NK-92 treated with Interleukin-12 subunit alpha and Interleukin-12 subunit beta, amount 100 ng/mL, for 24 hours (cell line): ENCODE measurements at regions not wholly inside any gene's neighbourhood (a gene's known extent, or its start where the extent isn't known, plus 50 kb on each side); places are given as distances from the start of the nearest gene placed in this dataset.

ENCODE experiments used
- DNase-seq: peaks from one replicate; lab custom pipeline; 2025; lab: John Stamatoyannopoulos, UW

GRCh38 chr17:79150035-79150733, 75.6 kb downstream of the ENGASE start:
- DNase-seq = no peak

- DNase-seq = no peak
These were observed 74.0 kb downstream of the ENGASE start for GRCh38 chr17:79148584-79148983.

GRCh38 chr17:79147746-79148506, 73.3 kb downstream of the ENGASE start:
- no peak for DNase-seq

- DNase-seq = no peak
These were observed 71.9 kb downstream of the ENGASE start for GRCh38 chr17:79146562-79146961.

- no peak for DNase-seq
These were observed 70.9 kb downstream of the ENGASE start for GRCh38 chr17:79145548-79145947.

GRCh38 chr17:79144133-79144532, 69.5 kb downstream of the ENGASE start:
- DNase-seq = no peak

GRCh38 chr17:79142375-79142774, 67.8 kb downstream of the ENGASE start:
- DNase-seq = no peak

- no peak for DNase-seq
These were observed 67.1 kb downstream of the ENGASE start for GRCh38 chr17:79141578-79142355.

- DNase-seq = no peak
These were observed 64.2 kb downstream of the ENGASE start for GRCh38 chr17:79138826-79139225.

- no peak for DNase-seq
These were observed 63.2 kb downstream of the ENGASE start for GRCh38 chr17:79137789-79138165.

- no peak for DNase-seq
These were observed 62.6 kb downstream of the ENGASE start for GRCh38 chr17:79137015-79137788.

GRCh38 chr17:79136596-79136995, 62.0 kb downstream of the ENGASE start:
- DNase-seq = no peak
